NCI-H82 (cell line): ENCODE measurements at regions not wholly inside any gene's neighbourhood (a gene's known extent, or its start where the extent isn't known, plus 50 kb on each side); places are given as distances from the start of the nearest gene placed in this dataset.

Experiments
- DNase-seq: peaks from one replicate; lab custom pipeline; 2025; lab: John Stamatoyannopoulos, UW

- no peak for DNase-seq
Observed at GRCh38 chr14:101066826-101067510, 163.4 kb upstream of the RTL1 start.

- DNase-seq, result no peak
Observed at GRCh38 chr14:101068313-101069227, 165.0 kb upstream of the RTL1 start.

GRCh38 chr14:101069228-101069549 lies 165.7 kb upstream of the RTL1 start:
- no peak for DNase-seq

- DNase-seq, result no peak
Observed at GRCh38 chr14:101069666-101070362, 166.3 kb upstream of the RTL1 start.

GRCh38 chr14:101070540-101071492 lies 167.3 kb upstream of the RTL1 start:
- no peak for DNase-seq

- no peak for DNase-seq
Observed at GRCh38 chr14:101071493-101071906, 168.0 kb upstream of the RTL1 start.

GRCh38 chr14:101072070-101072469 lies 168.5 kb upstream of the RTL1 start:
- DNase-seq, result no peak

- DNase-seq, result no peak
Observed at GRCh38 chr14:101072531-101072930, 169.0 kb upstream of the RTL1 start.

- DNase-seq, result no peak
Observed at GRCh38 chr14:101072945-101073597, 169.5 kb upstream of the RTL1 start.

- DNase-seq, result no peak
Observed at GRCh38 chr14:101073598-101073965, 170.1 kb upstream of the RTL1 start.

GRCh38 chr14:101074196-101075024 lies 170.9 kb upstream of the RTL1 start:
- no peak for DNase-seq

GRCh38 chr14:101075025-101075800 lies 171.7 kb upstream of the RTL1 start:
- no peak for DNase-seq

GRCh38 chr14:101075801-101076413 lies 172.4 kb upstream of the RTL1 start:
- DNase-seq, result no peak

GRCh38 chr14:101076451-101077198 lies 173.1 kb upstream of the RTL1 start:
- DNase-seq, result no peak

- peak; percentile 6 for DNase-seq
Observed at GRCh38 chr14:101077481-101078074, 174.1 kb upstream of the RTL1 start.

GRCh38 chr14:101078170-101078891 lies 174.8 kb upstream of the RTL1 start:
- no peak for DNase-seq

GRCh38 chr14:101078892-101079221 lies 175.3 kb upstream of the RTL1 start:
- no peak for DNase-seq
